ENCODE measurements at regions not wholly inside any gene's neighbourhood (a gene's known extent, or its start where the extent isn't known, plus 50 kb on each side); places are given as distances from the start of the nearest gene placed in this dataset.

DNA sequence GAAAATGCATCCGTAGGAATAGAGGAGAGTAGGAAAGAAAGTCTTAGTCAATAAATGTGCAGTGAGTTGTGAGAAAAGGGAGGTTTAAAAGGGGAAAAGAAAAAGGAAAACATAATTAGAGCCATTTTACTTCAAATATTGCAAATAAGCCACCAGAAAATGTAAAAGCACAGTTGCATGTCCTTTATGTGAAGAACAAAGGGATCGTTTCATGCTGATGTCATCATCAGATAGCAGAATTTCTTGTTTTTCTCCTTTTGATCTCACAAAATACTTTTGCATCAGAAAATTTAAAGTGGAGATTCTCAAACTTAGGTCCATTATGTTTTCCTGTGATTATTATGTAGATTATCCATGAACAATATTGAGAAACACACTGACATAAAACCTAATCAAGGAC, 166.7 kb downstream of the HAO1 start:
- no peak overlapping the region for H3K4me2 ChIP-seq (replicated peaks; ENCODE audit: low read depth, low read length, poor library complexity, severe bottlenecking)
- H4K20me1 ChIP-seq (ENCODE audit: control insufficient read depth, insufficient read depth, low read length, poor library complexity, severe bottlenecking), result no peaks in the 10 kb centered on the region
- Mint-ChIP-seq H3K4me3 (no peak overlapping the region), H3K27me3 (no peaks in the 10 kb centered on the region), H3K9me3 (ENCODE audit: insufficient read depth) (no peaks in the 10 kb centered on the region), H3K27ac (no peak overlapping the region), H3K4me1 (no peaks in the 10 kb centered on the region)
- TF ChIP-seq EZH2 (IDR thresholded peaks at IDR 0.05; ENCODE audit: borderline replicate concordance, insufficient read depth, low read depth, low read length, poor library complexity, severe bottlenecking), result no peak
- no peak for TF ChIP-seq CTCF (IDR thresholded peaks at IDR 0.05)
- H3K9me3 ChIP-seq (ENCODE audit: control extremely low read depth in 1 of 3, control insufficient read depth in 2 of 3, insufficient read depth in 1 of 3, low read length in 2 of 3), result peaks cover 0 to 7% (median 0%) of the 10 kb centered on the region in 3 donors
- ChIA-PET CTCF (no interaction called here), POLR2A (no interaction called here)
- no peak overlapping the region for H3K9ac ChIP-seq (ENCODE audit: low read length)
- H2AFZ ChIP-seq (ENCODE audit: insufficient read depth, low read depth, low read length, poor library complexity, severe bottlenecking), result no peak overlapping the region
- intact Hi-C loops (cut with micrococcal nuclease), result no loop called here
- ATAC-seq (ENCODE audit: low read depth) (no peak), DNase-seq (no peak)
- no CpG with 5 or more reads among the region's 2 CpGs for WGBS (ENCODE audit: insufficient coverage)
- H3K4me1 ChIP-seq (ENCODE audit: control insufficient read depth in 2 of 2, insufficient read depth in 2 of 2, low read length in 2 of 2), result no peaks in the 10 kb centered on the region
- H3K27ac ChIP-seq (ENCODE audit: low read length in 2 of 2), result no peak overlapping the region
- no peaks in the 10 kb centered on the region for H3K79me2 ChIP-seq (ENCODE audit: control insufficient read depth, insufficient read depth, low read length)
- H3K36me3 ChIP-seq (replicated peaks in 1 of 2; ENCODE audit: control extremely low read depth in 1 of 2, control insufficient read depth in 1 of 2, extremely low read depth in 1 of 2, insufficient read depth in 2 of 2, low read length in 1 of 2), result no peaks in the 10 kb centered on the region
- no peak overlapping the region for H3K4me3 ChIP-seq (ENCODE audit: control extremely low read depth in 1 of 5, extremely low read depth in 1 of 5, insufficient read depth in 1 of 5, low read depth in 2 of 5, low read length in 4 of 5)
- no peaks in the 10 kb centered on the region for H3K27me3 ChIP-seq (replicated peaks in 1 of 4; ENCODE audit: control extremely low read depth in 1 of 4, control insufficient read depth in 3 of 4, insufficient read depth in 4 of 4, low read length in 3 of 4)

- WGBS (ENCODE audit: insufficient coverage), result 73% methylated on average over 1 of the region's 2 CpGs
- Histone ChIP-seq H3K9me3 (ENCODE audit: control extremely low read depth in 1 of 3, control insufficient read depth in 2 of 3, insufficient read depth in 1 of 3, low read length in 2 of 3) (peaks cover 0 to 7% (median 0%) of the 10 kb centered on the region in 3 donors), H3K79me2 (ENCODE audit: control insufficient read depth, insufficient read depth, low read length) (no peaks in the 10 kb centered on the region), H3K36me3 (replicated peaks in 1 of 2; ENCODE audit: control extremely low read depth in 1 of 2, control insufficient read depth in 1 of 2, extremely low read depth in 1 of 2, insufficient read depth in 2 of 2, low read length in 1 of 2) (no peaks in the 10 kb centered on the region), H2AFZ (ENCODE audit: insufficient read depth, low read depth, low read length, poor library complexity, severe bottlenecking) (no peak overlapping the region), H3K27me3 (replicated peaks in 1 of 4; ENCODE audit: control extremely low read depth in 1 of 4, control insufficient read depth in 3 of 4, insufficient read depth in 4 of 4, low read length in 3 of 4) (no peaks in the 10 kb centered on the region), H3K9ac (ENCODE audit: low read length) (no peak overlapping the region), H3K27ac (ENCODE audit: low read length in 2 of 2) (no peak overlapping the region), H3K4me2 (replicated peaks; ENCODE audit: low read depth, low read length, poor library complexity, severe bottlenecking) (no peak overlapping the region), H3K4me3 (ENCODE audit: control extremely low read depth in 1 of 5, extremely low read depth in 1 of 5, insufficient read depth in 1 of 5, low read depth in 2 of 5, low read length in 4 of 5) (no peak overlapping the region), H3K4me1 (ENCODE audit: control insufficient read depth in 2 of 2, insufficient read depth in 2 of 2, low read length in 2 of 2) (no peaks in the 10 kb centered on the region), H4K20me1 (ENCODE audit: control insufficient read depth, insufficient read depth, low read length, poor library complexity, severe bottlenecking) (no peaks in the 10 kb centered on the region)
- ATAC-seq (ENCODE audit: low read depth), result no peak
- Mint-ChIP-seq H3K27me3 (no peaks in the 10 kb centered on the region), H3K4me3 (no peak overlapping the region), H3K4me1 (no peaks in the 10 kb centered on the region), H3K9me3 (ENCODE audit: insufficient read depth) (peaks cover 2% of the 10 kb centered on the region), H3K27ac (no peak overlapping the region)
- CTCF ChIA-PET, result no interaction called here
- no peak for DNase-seq
- TF ChIP-seq EZH2 (IDR thresholded peaks at IDR 0.05; ENCODE audit: borderline replicate concordance, insufficient read depth, low read depth, low read length, poor library complexity, severe bottlenecking), result no peak
- no peak for TF ChIP-seq CTCF (IDR thresholded peaks at IDR 0.05)
- intact Hi-C loops (cut with micrococcal nuclease), result no loop called here
- POLR2A ChIA-PET, result no interaction called here
Measured at GRCh38 chr20:7775072-7775471, 165.2 kb downstream of the HAO1 start.

Measured in B cell (primary cell).